SH-SY5Y (cell line): ENCODE measurements at regions not wholly inside any gene's neighbourhood (a gene's known extent, or its start where the extent isn't known, plus 50 kb on each side); places are given as distances from the start of the nearest gene placed in this dataset.

ENCODE experiments used
- GATA2 ChIP-seq: IDR thresholded peaks from 2 replicates; pipeline ENCODE4 v1.6.1; 2011; ENCODE audit warnings: mild to moderate bottlenecking, low read depth, low read length
- GATA3 ChIP-seq: IDR thresholded peaks from 2 replicates; pipeline ENCODE4 v1.6.1; 2011; ENCODE audit warnings: low read depth, mild to moderate bottlenecking, low read length, moderate library complexity

GRCh38 chr17:45676695-45677094, 107.4 kb upstream of the CRHR1 start:
- no peak for TF ChIP-seq GATA3
- TF ChIP-seq GATA2, result no peak
